ENCODE measurements at regions not wholly inside any gene's neighbourhood (a gene's known extent, or its start where the extent isn't known, plus 50 kb on each side); places are given as distances from the start of the nearest gene placed in this dataset.

DNA sequence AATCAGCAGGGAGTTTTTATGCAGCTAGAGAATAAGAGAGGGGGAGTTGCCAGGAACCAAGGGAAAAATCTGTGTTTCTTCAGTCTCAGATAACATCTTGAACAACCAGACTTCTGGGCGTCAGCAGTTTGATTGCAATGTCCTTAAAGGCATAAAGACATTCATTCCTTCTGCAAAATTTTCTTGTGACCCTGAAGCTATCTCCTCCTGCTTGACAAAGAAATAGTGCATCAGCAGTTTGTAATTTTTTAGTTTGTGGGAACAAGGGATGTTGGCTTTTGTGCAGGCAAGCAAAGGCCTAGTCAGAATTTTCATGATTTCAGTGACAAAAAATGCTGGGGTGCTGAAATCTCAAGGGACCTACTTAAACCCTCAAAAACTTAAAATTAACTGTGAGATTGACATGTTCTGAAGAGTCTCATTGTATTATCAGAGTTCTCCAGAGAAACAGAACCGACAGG is 125.8 kb upstream of the UNC5C start:
- no peaks in the 10 kb centered on the region for H3K36me3 Mint-ChIP-seq (ENCODE audit: low read depth)
- H3K4me1 Mint-ChIP-seq, result peaks cover 11% of the 10 kb centered on the region
- H3K4me3 Mint-ChIP-seq, result no peak overlapping the region
- no peak overlapping the region for H3K27ac Mint-ChIP-seq (ENCODE audit: unreplicated experiment)
- no peak for DNase-seq (ENCODE audit: low read depth, low spot score)
- H3K9me3 Mint-ChIP-seq, result peaks cover 2% of the 10 kb centered on the region
- TF ChIP-seq, protein P1, sequence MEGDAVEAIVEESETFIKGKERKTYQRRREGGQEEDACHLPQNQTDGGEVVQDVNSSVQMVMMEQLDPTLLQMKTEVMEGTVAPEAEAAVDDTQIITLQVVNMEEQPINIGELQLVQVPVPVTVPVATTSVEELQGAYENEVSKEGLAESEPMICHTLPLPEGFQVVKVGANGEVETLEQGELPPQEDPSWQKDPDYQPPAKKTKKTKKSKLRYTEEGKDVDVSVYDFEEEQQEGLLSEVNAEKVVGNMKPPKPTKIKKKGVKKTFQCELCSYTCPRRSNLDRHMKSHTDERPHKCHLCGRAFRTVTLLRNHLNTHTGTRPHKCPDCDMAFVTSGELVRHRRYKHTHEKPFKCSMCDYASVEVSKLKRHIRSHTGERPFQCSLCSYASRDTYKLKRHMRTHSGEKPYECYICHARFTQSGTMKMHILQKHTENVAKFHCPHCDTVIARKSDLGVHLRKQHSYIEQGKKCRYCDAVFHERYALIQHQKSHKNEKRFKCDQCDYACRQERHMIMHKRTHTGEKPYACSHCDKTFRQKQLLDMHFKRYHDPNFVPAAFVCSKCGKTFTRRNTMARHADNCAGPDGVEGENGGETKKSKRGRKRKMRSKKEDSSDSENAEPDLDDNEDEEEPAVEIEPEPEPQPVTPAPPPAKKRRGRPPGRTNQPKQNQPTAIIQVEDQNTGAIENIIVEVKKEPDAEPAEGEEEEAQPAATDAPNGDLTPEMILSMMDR (conservative IDR thresholded peaks at IDR 0.05), result no peak
- no peaks in the 10 kb centered on the region for H3K27me3 Mint-ChIP-seq (ENCODE audit: low read depth)

DNA sequence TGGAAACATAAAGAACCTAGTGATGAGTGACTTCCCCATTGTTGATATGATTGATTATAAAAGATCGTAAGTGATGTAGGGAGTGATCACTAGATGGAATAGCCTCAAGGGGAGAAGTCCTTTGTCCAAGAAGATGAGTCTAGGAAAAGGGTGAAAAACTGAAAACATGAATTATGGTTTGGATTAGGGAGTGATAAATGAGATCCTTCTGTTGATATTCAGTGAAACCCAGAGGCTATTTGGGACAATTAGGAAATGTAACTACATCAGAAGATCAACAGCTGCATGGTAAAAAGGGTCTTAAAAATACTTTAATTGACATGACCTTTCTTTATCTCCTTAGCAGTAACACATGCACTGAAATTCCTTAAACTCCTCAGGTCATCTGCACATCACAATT is 124.0 kb upstream of the UNC5C start:
- DNase-seq (ENCODE audit: low read depth, low spot score), result no peak
- Mint-ChIP-seq H3K9me3 (no peaks in the 10 kb centered on the region), H3K27me3 (ENCODE audit: low read depth) (no peaks in the 10 kb centered on the region), H3K36me3 (ENCODE audit: low read depth) (no peaks in the 10 kb centered on the region), H3K4me3 (no peak overlapping the region), H3K4me1 (peaks cover 11% of the 10 kb centered on the region), H3K27ac (ENCODE audit: unreplicated experiment) (no peak overlapping the region)
- TF ChIP-seq, protein P1 (conservative IDR thresholded peaks at IDR 0.05), result no peak

DNA sequence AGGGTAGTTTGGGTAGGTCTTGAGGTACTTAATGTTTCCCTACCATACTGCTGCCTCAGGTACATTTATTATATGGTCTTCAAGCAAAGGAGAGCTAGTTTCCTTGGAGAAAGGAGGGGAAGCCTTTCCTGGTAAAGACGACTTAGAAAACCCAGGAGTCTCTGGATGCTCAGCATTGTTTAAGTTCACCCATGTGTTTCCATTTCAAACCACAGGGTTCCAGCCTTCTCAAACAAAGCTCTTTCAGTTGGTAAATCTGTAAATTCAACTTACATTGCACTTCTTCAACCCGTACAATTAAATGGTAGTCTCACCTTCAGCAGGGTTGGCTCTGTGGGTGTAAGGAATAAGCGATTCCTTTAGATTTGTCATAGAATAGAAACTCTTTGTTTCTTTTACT is 111.9 kb upstream of the UNC5C start:
- H3K4me3 Mint-ChIP-seq, result no peak overlapping the region
- DNase-seq (ENCODE audit: low read depth, low spot score), result no peak
- H3K4me1 Mint-ChIP-seq, result peaks cover 4% of the 10 kb centered on the region
- no peaks in the 10 kb centered on the region for H3K27me3 Mint-ChIP-seq (ENCODE audit: low read depth)
- H3K27ac Mint-ChIP-seq (ENCODE audit: unreplicated experiment), result no peak overlapping the region
- H3K9me3 Mint-ChIP-seq, result peaks cover 5% of the 10 kb centered on the region
- peaks cover 10% of the 10 kb centered on the region for H3K36me3 Mint-ChIP-seq (ENCODE audit: low read depth)
- TF ChIP-seq, protein P1 (conservative IDR thresholded peaks at IDR 0.05), result no peak

DNA sequence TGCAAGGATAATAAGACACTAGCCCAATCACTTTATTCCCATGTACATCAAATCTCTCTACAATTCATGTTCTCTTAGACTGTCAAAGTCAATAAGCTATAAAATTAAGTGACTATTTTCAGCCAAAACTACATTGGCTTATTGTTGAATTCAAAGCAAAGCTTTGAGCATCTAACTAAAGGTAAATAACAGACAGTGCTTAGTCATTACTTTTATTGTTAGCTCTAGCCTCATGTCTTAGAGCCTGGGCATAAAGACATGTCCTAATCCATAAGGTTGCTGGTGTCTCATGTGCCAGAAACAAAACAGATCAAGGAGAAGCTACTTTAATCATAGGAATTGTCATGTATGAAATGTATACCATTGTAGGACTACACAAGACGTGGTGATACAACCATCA is 103.1 kb upstream of the UNC5C start:
- TF ChIP-seq, protein P1 (conservative IDR thresholded peaks at IDR 0.05), result no peak
- Mint-ChIP-seq H3K4me3 (no peak overlapping the region), H3K27me3 (ENCODE audit: low read depth) (no peaks in the 10 kb centered on the region)

DNA sequence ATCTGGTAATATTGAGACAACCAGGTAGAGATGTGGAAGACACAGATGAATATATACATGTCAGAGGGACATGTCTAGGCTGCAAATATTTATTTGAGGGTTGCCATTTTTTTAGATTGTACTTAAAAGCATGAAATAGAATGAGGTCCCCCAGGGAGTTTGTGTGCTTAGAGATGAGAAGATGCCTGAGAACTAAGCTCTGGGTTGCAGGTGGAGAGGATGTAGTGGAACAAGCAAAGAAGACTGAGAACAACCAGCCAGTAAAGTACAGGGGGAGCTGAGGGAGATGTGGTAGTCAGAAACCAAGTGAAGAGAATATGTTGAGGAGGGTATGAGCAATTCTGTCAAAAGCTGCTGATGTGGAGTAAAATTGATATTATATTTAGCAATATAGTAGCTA is 95.6 kb upstream of the UNC5C start:
- DNase-seq (ENCODE audit: low read depth, low spot score), result no peak
- Mint-ChIP-seq H3K9me3 (no peaks in the 10 kb centered on the region), H3K27ac (ENCODE audit: unreplicated experiment) (no peak overlapping the region), H3K4me3 (no peak overlapping the region), H3K36me3 (ENCODE audit: low read depth) (no peaks in the 10 kb centered on the region), H3K4me1 (peaks cover 12% of the 10 kb centered on the region), H3K27me3 (ENCODE audit: low read depth) (no peaks in the 10 kb centered on the region)
- TF ChIP-seq, protein P1 (conservative IDR thresholded peaks at IDR 0.05), result no peak

More for the DNA sequence above, 103.1 kb upstream of the UNC5C start:
- H3K9me3 Mint-ChIP-seq, result peaks cover 16% of the 10 kb centered on the region
- H3K36me3 Mint-ChIP-seq (ENCODE audit: low read depth), result peaks cover 3% of the 10 kb centered on the region
- H3K27ac Mint-ChIP-seq (ENCODE audit: unreplicated experiment), result no peak overlapping the region
- no peak for DNase-seq (ENCODE audit: low read depth, low spot score)
- no peaks in the 10 kb centered on the region for H3K4me1 Mint-ChIP-seq

DNA sequence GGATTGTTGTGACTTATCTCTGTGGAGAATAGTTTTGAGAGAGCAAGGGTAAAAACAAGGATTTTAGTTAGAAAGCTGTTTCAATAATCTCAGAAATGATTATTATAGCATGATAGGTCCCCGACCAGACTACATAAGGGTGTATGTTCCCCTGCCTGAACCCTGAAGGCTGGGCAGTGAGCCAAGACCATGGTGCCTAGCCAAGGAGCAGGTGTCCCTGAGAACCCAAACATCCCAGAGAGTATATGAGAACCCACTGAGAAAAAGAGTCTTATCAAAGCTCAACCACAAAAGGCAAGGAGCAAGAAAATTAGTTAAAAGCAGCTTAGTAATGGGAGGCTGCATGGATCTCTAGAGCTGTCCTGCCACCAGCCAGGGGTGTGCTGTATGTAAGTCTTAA is 94.9 kb upstream of the UNC5C start:
- H3K9me3 Mint-ChIP-seq, result no peaks in the 10 kb centered on the region
- no peaks in the 10 kb centered on the region for H3K36me3 Mint-ChIP-seq (ENCODE audit: low read depth)
- H3K27me3 Mint-ChIP-seq (ENCODE audit: low read depth), result no peaks in the 10 kb centered on the region
- TF ChIP-seq, protein P1 (conservative IDR thresholded peaks at IDR 0.05), result no peak
- no peak for DNase-seq (ENCODE audit: low read depth, low spot score)
- H3K4me1 Mint-ChIP-seq, result peaks cover 18% of the 10 kb centered on the region
- no peak overlapping the region for H3K4me3 Mint-ChIP-seq
- H3K27ac Mint-ChIP-seq (ENCODE audit: unreplicated experiment), result no peak overlapping the region
